ENCODE measurements at regions not wholly inside any gene's neighbourhood (a gene's known extent, or its start where the extent isn't known, plus 50 kb on each side); places are given as distances from the start of the nearest gene placed in this dataset.

- Mint-ChIP-seq H3K27ac (ENCODE audit: unreplicated experiment) (no peak overlapping the region), H3K4me1 (ENCODE audit: unreplicated experiment) (peaks cover 25% of the 10 kb centered on the region), H3K36me3 (ENCODE audit: unreplicated experiment) (no peaks in the 10 kb centered on the region), H3K9me3 (ENCODE audit: unreplicated experiment) (peaks cover 32% of the 10 kb centered on the region), H3K4me3 (ENCODE audit: unreplicated experiment) (no peak overlapping the region), H3K27me3 (ENCODE audit: unreplicated experiment) (no peaks in the 10 kb centered on the region)
- TF ChIP-seq, protein P1, sequence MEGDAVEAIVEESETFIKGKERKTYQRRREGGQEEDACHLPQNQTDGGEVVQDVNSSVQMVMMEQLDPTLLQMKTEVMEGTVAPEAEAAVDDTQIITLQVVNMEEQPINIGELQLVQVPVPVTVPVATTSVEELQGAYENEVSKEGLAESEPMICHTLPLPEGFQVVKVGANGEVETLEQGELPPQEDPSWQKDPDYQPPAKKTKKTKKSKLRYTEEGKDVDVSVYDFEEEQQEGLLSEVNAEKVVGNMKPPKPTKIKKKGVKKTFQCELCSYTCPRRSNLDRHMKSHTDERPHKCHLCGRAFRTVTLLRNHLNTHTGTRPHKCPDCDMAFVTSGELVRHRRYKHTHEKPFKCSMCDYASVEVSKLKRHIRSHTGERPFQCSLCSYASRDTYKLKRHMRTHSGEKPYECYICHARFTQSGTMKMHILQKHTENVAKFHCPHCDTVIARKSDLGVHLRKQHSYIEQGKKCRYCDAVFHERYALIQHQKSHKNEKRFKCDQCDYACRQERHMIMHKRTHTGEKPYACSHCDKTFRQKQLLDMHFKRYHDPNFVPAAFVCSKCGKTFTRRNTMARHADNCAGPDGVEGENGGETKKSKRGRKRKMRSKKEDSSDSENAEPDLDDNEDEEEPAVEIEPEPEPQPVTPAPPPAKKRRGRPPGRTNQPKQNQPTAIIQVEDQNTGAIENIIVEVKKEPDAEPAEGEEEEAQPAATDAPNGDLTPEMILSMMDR (IDR thresholded peaks at IDR 0.05), result no peak
- no peak for DNase-seq (ENCODE audit: extremely low spot score, unreplicated experiment)
Measured at GRCh38 chr5:22964632-22965031, 111.5 kb upstream of the CDH12 start.

- no peaks in the 10 kb centered on the region for H3K27me3 Mint-ChIP-seq (ENCODE audit: unreplicated experiment)
- TF ChIP-seq, protein P1 (IDR thresholded peaks at IDR 0.05), result no peak
- H3K36me3 Mint-ChIP-seq (ENCODE audit: unreplicated experiment), result no peaks in the 10 kb centered on the region
- DNase-seq (ENCODE audit: extremely low spot score, unreplicated experiment), result no peak
- H3K4me1 Mint-ChIP-seq (ENCODE audit: unreplicated experiment), result peaks cover 23% of the 10 kb centered on the region
- H3K4me3 Mint-ChIP-seq (ENCODE audit: unreplicated experiment), result no peak overlapping the region
- no peaks in the 10 kb centered on the region for H3K9me3 Mint-ChIP-seq (ENCODE audit: unreplicated experiment)
- no peak overlapping the region for H3K27ac Mint-ChIP-seq (ENCODE audit: unreplicated experiment)
Measured at GRCh38 chr5:22958462-22959262, 105.5 kb upstream of the CDH12 start.

DNA sequence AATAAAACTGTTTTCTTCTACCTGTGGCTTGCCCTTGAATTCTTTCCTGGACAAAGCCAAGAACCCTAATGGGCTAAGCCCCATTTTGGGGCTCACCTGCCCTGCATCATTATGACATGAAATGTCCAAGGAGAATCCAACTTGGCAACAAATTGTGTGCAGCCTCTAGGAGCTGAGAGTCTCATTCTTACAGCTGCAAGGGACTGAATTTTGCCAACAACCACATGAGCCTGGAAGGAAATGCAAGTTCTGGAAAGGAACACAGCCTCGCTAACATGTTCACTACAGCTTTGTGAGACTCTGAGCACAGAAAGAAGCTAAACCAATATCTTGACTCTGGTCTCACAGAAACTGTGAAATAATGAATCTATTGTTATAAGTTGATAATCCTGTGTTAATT lies 94.8 kb upstream of the CDH12 start:
- Mint-ChIP-seq H3K36me3 (ENCODE audit: unreplicated experiment) (no peaks in the 10 kb centered on the region), H3K4me3 (ENCODE audit: unreplicated experiment) (no peak overlapping the region), H3K27me3 (ENCODE audit: unreplicated experiment) (no peaks in the 10 kb centered on the region), H3K27ac (ENCODE audit: unreplicated experiment) (no peak overlapping the region), H3K4me1 (ENCODE audit: unreplicated experiment) (peaks cover 15% of the 10 kb centered on the region), H3K9me3 (ENCODE audit: unreplicated experiment) (no peaks in the 10 kb centered on the region)
- no peak for DNase-seq (ENCODE audit: extremely low spot score, unreplicated experiment)
- TF ChIP-seq, protein P1 (IDR thresholded peaks at IDR 0.05), result no peak

DNA sequence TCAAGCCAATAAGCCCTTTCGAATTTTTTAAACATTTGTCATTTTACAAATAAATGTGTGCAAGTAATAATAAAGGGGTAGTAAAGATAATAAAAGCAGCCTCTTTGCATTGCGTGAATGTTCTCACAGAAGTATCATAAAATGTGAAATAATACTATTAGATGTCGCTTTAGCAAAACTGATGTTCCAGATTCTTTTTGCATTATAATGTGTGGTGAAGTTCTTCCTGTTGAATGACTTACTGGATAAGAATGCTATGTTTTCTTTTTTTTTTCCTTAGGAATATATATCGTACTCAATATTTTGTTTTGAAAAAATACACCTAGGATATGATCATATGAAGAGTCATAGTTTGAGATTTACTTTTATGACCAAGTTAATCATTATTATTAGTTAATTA lies 85.2 kb upstream of the CDH12 start:
- peaks cover 8% of the 10 kb centered on the region for H3K9me3 Mint-ChIP-seq (ENCODE audit: unreplicated experiment)
- H3K4me1 Mint-ChIP-seq (ENCODE audit: unreplicated experiment), result peaks cover 29% of the 10 kb centered on the region
- H3K36me3 Mint-ChIP-seq (ENCODE audit: unreplicated experiment), result no peaks in the 10 kb centered on the region
- no peak for DNase-seq (ENCODE audit: extremely low spot score, unreplicated experiment)
- H3K27ac Mint-ChIP-seq (ENCODE audit: unreplicated experiment), result no peak overlapping the region
- no peaks in the 10 kb centered on the region for H3K27me3 Mint-ChIP-seq (ENCODE audit: unreplicated experiment)
- no peak overlapping the region for H3K4me3 Mint-ChIP-seq (ENCODE audit: unreplicated experiment)
- TF ChIP-seq, protein P1 (IDR thresholded peaks at IDR 0.05), result no peak

DNA sequence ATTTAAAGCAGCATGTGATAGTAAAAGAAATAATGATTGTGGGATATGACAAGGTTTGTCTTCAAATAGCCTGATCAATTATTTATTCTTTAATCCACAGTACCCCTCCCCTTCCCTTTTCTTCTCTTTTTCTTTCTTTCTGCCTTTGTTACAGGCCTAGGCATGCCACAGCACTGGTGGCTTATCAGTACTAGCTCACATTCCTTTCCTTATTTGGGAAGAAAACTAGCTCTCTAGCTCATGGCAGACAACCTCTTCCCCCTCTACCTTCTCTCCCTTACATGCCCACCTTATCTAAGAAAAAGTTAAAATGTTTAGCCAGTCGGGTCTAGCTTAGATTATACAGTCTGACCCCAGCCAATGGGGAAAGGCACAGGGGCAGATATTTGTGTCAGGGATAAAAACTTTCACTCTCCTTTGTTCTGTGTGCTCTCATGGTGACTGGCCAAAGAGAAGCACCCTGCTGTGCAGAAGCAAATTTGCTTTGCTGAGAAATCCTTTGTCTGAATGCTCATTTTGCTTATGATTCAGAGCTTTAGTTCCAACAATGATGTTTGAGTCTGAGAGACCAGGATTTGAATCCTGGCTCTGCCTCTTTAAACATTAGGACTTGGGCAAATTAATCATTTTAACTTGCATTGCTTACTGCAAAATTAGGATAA lies 75.8 kb upstream of the CDH12 start:
- Mint-ChIP-seq H3K27ac (ENCODE audit: unreplicated experiment) (peak overlapping the region; percentile 37), H3K36me3 (ENCODE audit: unreplicated experiment) (no peaks in the 10 kb centered on the region), H3K9me3 (ENCODE audit: unreplicated experiment) (peaks cover 28% of the 10 kb centered on the region), H3K27me3 (ENCODE audit: unreplicated experiment) (no peaks in the 10 kb centered on the region), H3K4me3 (ENCODE audit: unreplicated experiment) (no peak overlapping the region), H3K4me1 (ENCODE audit: unreplicated experiment) (peaks cover 3% of the 10 kb centered on the region)
- DNase-seq (ENCODE audit: extremely low spot score, unreplicated experiment), result no peak
- TF ChIP-seq, protein P1 (IDR thresholded peaks at IDR 0.05), result no peak

Data from osteocyte (in vitro differentiated cells).